Astrocyte of the spinal cord (primary cell): ENCODE measurements at regions not wholly inside any gene's neighbourhood (a gene's known extent, or its start where the extent isn't known, plus 50 kb on each side); places are given as distances from the start of the nearest gene placed in this dataset.

Experiments used
- DNase-seq: peaks from one replicate; pipeline ENCODE4 v3.0.0; 2011; ENCODE audit warnings: low read depth, low spot score
- H3K4me3 ChIP-seq: 2 replicates; pipeline ENCODE4 v1.5.1; 2011; ENCODE audit warnings: low read depth, mild to moderate bottlenecking, low read length, moderate library complexity
- in situ Hi-C: cut with HindIII; loops from 2 replicates; pipeline ENCODE4 v1.10.0; 2017; ENCODE audit warnings: low sequenced_read_pairs
- TF ChIP-seq, protein P1 (sequence below): IDR thresholded peaks from 2 replicates; pipeline ENCODE4 v1.5.1; 2012; ENCODE audit warnings: low read depth, mild to moderate bottlenecking, low read length, inconsistent platforms

DNA sequence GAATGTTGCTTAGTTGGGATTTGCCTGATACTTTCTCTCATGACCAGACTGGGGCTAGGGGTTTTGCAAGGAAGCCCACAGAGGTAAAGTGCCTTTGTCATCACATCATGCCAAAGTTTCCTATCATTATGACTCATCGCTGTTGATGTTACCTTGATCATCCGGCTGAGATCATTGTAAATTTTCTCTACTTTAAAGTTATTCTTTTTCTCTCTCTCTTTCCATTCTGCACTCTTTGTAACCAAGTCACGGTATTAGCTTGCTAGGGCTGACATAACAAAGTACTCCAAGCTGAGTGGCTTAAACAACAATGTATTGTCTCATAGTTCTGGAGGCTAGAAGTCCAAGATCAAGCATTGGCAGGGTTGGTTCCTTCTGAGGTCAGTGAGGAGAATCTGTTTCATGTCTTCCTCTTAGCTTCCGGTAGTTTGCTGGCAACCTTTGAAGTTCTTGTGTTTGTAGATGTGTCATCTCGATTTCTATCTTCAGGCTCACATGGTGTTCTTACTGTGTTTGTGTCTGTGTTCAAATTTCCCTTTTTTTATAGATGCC is 113.0 kb downstream of the DTHD1 start:
- DNase-seq = no peak
- in situ Hi-C loops = no loop called here
- H3K4me3 ChIP-seq = no peak overlapping the region
- TF ChIP-seq, protein P1, sequence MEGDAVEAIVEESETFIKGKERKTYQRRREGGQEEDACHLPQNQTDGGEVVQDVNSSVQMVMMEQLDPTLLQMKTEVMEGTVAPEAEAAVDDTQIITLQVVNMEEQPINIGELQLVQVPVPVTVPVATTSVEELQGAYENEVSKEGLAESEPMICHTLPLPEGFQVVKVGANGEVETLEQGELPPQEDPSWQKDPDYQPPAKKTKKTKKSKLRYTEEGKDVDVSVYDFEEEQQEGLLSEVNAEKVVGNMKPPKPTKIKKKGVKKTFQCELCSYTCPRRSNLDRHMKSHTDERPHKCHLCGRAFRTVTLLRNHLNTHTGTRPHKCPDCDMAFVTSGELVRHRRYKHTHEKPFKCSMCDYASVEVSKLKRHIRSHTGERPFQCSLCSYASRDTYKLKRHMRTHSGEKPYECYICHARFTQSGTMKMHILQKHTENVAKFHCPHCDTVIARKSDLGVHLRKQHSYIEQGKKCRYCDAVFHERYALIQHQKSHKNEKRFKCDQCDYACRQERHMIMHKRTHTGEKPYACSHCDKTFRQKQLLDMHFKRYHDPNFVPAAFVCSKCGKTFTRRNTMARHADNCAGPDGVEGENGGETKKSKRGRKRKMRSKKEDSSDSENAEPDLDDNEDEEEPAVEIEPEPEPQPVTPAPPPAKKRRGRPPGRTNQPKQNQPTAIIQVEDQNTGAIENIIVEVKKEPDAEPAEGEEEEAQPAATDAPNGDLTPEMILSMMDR = no peak

DNA sequence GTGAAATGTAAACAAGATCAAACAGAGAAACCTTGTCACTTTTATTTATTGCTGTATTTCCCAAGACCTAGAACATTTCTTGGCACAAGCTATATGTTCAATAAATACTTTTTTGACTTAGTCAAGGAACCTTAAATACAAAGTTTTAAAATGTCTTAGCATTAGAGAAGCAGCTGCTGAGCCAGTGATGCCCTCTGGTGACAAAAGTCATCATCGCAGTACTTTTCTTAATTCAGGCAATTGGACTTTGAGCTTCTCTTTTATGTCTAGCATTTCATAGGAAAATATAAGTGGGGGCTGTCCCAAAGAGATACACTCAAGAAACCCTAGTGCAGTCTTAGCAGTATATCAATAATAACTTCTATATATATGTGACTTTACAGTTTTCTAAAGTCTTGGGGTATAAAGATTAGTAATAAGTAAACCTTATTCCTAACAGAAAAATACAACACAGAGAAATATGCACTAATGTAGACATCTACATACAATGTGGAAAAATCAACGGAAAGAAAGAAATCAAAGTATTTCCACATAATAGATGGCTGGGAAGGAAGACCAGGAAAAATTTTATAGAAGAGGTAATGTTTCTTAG is 118.4 kb downstream of the DTHD1 start:
- no peak overlapping the region for H3K4me3 ChIP-seq
- TF ChIP-seq, protein P1 = peak; percentile 64
- peak; percentile 41 for DNase-seq
- in situ Hi-C loops = no loop called here

DNA sequence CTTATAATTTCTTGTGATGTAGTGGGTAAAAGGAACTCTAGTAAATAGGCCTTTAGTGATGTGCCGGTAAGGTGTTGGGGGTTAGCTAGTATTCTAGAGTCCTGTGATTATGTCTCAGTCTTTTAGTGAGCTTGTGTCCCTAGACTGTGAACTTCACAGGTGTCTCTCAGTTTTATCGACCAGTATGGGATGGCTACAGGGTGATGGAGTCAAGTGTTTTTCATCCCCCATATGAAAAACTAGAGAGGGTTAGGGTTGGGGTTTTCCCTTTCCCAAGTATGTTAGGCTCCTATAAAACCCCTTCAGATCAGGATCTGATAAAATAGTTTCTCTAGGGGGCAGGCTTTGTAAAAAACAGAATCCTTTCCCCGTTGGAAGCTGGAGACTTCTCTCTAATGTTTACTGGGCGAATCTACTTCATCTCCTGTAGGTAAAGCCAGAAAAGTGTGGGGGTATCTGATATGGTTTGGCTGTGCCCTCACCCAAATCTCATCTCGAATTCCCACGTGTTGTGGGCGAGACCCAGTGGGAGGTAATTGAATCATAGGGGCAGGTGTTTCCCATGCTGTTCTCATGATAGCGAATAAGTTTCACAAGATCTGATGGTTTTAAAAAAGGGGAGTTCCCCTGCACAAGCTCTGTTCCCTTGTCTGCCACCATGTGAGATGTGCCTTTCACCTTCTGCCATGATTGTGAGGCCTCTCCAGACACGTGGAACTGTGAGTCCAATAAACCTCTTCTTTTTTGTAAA is 120.8 kb downstream of the DTHD1 start:
- in situ Hi-C loops = no loop called here
- DNase-seq = no peak
- TF ChIP-seq, protein P1 = no peak
- H3K4me3 ChIP-seq = no peak overlapping the region

DNA sequence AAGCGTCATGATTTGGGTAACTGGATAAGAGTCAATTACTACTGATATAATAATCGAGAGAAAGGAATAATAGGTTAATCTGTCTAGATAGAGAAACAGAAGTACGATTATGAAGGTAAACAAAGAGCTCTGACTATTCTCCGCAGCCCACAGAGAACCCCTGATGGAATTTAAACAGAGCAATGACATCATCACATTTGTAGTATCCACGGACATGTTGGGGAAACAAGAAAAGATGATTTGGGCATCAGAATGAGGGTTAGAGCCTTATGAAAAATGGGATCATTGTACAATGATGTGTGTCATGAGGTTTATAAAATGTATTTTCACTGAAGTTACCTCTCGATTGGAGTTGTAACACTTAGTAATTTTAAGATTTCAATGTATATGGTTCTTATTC is 129.9 kb downstream of the DTHD1 start:
- TF ChIP-seq, protein P1 = no peak
- in situ Hi-C loops = no loop called here

DNA sequence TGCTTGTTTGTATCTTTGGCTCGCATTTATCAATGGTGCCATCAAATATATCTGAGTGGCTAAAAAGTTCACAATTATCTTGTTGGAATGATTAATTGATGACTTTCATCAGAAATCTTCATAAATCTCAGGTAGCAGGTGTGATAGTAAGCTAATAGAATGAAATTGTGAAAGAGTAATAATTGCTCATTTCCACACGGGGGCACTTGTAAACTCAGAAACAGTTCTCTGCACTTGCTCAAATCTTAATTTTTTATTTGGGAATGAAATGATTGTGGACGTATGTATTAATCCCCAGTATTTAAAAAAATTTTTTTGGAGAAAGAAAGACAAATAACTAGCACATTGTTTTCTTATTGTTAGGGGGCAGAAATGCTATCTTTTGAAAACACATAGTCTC is 132.8 kb downstream of the DTHD1 start:
- TF ChIP-seq, protein P1 = no peak
- no peak for DNase-seq
- in situ Hi-C loops = no loop called here
- H3K4me3 ChIP-seq = no peak overlapping the region

More for the DNA sequence above, 129.9 kb downstream of the DTHD1 start:
- H3K4me3 ChIP-seq = no peak overlapping the region
- no peak for DNase-seq

DNA sequence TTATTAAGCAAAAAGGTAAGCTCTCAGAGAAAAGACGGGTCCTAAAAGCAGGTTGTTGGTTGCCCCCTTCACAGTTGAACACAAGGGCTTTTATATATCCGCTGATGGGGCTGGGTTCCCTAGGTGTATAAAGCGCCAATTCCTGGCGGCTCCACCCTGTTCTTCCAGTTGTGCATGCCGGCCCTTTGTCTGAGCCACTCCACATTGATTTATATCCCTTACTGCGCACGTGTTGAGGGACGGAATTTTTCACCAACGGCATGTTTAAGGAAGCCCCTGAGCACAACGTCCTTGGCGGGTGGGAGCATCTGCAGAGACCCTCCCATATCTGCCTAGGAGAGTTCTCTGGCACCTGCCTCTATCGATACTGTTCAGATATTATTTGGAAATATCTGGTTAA is 135.7 kb downstream of the DTHD1 start:
- H3K4me3 ChIP-seq = no peak overlapping the region
- in situ Hi-C loops = no loop called here
- no peak for DNase-seq
- TF ChIP-seq, protein P1 = no peak
